ENCODE measurements at regions not wholly inside any gene's neighbourhood (a gene's known extent, or its start where the extent isn't known, plus 50 kb on each side); places are given as distances from the start of the nearest gene placed in this dataset.

DNA sequence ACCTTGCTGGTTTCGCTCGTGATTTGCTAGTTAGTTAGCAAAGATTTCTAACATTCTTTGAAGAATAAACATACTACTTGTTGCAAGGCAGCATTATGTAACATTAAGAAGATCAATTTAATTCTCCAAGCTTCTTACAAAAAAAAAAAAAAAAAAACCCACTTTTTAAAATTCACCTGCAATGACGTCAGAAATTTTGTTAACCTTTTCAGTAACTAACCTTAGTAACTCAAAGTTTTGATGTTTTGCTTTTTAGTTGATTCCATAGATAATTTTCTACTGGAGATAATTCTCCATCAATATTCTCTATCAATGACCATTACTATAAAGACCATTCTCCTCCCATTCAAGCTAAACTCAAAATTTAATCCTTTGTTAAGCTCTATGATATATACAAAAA, 491.8 kb upstream of the TBL1XR1 start:
- TF ChIP-seq MAX (IDR thresholded peaks at IDR 0.05) (no peak), CTCF (IDR thresholded peaks at IDR 0.05; ENCODE audit: low read depth, low read length, missing input control) (no peak)
